Astrocyte of the cerebellum (primary cell): ENCODE measurements at regions not wholly inside any gene's neighbourhood (a gene's known extent, or its start where the extent isn't known, plus 50 kb on each side); places are given as distances from the start of the nearest gene placed in this dataset.
A peak's percentile ranks its signal among the peaks of the same experiment; 100 is the strongest.

Source experiments
- DNase-seq: peaks from one replicate; pipeline ENCODE4 v3.0.0-alpha.2; 2011; ENCODE audit warnings: low read depth
- H3K4me3 ChIP-seq: 2 replicates; pipeline ENCODE4 v1.5.1; 2011; ENCODE audit warnings: mild to moderate bottlenecking, low read depth, low read length, moderate library complexity
- CTCF ChIP-seq: IDR thresholded peaks from 2 replicates; pipeline ENCODE4 v1.5.1; 2012; ENCODE audit warnings: low read length, low read depth, moderate library complexity, mild to moderate bottlenecking; ENCODE audit errors: missing control alignments
- in situ Hi-C: cut with HindIII; loops from 2 replicates; pipeline ENCODE4 v1.10.0; 2017; ENCODE audit warnings: low sequenced_read_pairs

- in situ Hi-C loops = no loop called here
- no peak overlapping the region for H3K4me3 ChIP-seq
- TF ChIP-seq CTCF = no peak
- DNase-seq = peak; percentile 12
These were observed 340.4 kb upstream of the KCNMB2 start for GRCh38 chr3:178195824-178196223.

GRCh38 chr3:178198329-178198728 lies 337.9 kb upstream of the KCNMB2 start:
- H3K4me3 ChIP-seq = no peak overlapping the region
- DNase-seq = no peak
- TF ChIP-seq CTCF = no peak
- in situ Hi-C loops = no loop called here

DNA sequence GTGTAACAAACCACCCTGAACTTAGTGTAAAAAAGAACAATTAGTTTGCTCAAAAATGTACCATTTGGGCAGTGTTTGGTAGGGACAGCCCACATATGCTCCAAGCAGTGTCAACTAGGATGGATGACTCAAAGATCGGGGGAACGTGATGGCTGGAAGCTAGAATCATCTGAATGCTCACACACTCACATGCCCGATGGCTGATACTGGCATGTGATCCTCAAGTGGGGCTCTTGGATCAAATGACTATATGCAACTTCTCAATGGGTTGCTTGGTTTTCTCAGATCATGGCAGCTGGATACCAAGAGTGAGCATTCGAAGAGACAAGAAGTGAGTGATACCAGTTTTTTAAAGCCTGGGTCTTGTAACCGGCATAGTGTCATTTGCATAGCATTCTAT lies 335.9 kb upstream of the KCNMB2 start:
- in situ Hi-C loops = no loop called here
- no peak for TF ChIP-seq CTCF

DNA sequence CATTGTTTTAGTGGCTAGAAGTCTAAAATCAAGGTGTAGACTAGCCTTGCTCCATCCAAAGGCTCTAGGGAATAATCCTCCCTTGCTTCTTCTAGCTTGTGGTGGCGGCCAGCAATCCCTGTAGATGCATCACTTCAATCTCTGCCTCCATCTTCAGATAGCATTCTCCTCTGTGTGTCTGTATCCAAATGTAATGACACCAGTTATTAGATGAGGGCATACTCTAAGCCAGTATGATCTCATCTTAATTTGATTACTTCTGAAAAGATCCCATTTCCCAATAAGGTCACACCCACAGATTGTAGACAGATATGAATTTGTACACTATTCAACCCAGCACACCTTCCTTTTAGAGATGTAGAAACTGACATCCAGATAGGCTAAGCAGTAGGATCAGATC lies 334.5 kb upstream of the KCNMB2 start:
- in situ Hi-C loops = no loop called here
- DNase-seq = no peak
- H3K4me3 ChIP-seq = no peak overlapping the region
- no peak for TF ChIP-seq CTCF

More for the DNA sequence above, 335.9 kb upstream of the KCNMB2 start:
- H3K4me3 ChIP-seq = no peak overlapping the region
- DNase-seq = no peak

- no peak for DNase-seq
- in situ Hi-C loops = no loop called here
- no peak for TF ChIP-seq CTCF
These were observed 334.0 kb upstream of the KCNMB2 start for GRCh38 chr3:178202194-178202593.

GRCh38 chr3:178203165-178203564 lies 333.1 kb upstream of the KCNMB2 start:
- TF ChIP-seq CTCF = no peak
- in situ Hi-C loops = no loop called here
- no peak for DNase-seq
- no peak overlapping the region for H3K4me3 ChIP-seq

More at GRCh38 chr3:178202194-178202593, 334.0 kb upstream of the KCNMB2 start:
- no peak overlapping the region for H3K4me3 ChIP-seq

DNA sequence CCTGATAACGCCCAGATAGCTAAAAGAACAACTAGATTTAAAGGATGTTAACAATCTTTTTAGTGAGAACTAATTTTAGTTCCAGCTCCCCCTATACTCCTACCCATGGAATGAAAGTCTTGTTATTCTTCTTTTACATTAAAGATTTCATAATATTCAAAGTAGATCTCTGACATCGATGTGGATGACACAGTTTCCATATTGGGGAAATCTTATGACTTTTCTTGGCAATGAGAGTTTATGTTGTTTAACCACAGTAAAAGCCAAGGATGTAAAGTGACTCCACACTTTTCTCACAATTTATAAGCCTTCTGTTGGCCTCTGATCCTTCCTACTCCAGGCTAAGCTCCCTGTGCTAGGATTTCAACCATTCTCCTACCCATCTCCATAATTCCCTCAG lies 332.6 kb upstream of the KCNMB2 start:
- no peak for DNase-seq
- no peak overlapping the region for H3K4me3 ChIP-seq
- TF ChIP-seq CTCF = no peak
- in situ Hi-C loops = no loop called here
